ENCODE measurements at regions not wholly inside any gene's neighbourhood (a gene's known extent, or its start where the extent isn't known, plus 50 kb on each side); places are given as distances from the start of the nearest gene placed in this dataset.

GRCh38 chr14:61120576-61120975 is 139.5 kb downstream of the SLC38A6 start:
- TF ChIP-seq FOXP2 (optimal IDR thresholded peaks at IDR 0.05; ENCODE audit: borderline replicate concordance, extremely low read depth, extremely low read length, insufficient read depth) (no peak), TAF1 (IDR thresholded peaks at IDR 0.05; ENCODE audit: borderline replicate concordance, insufficient read depth, low read length) (no peak), POLR2AphosphoS5 (IDR thresholded peaks at IDR 0.05; ENCODE audit: low read depth, low read length) (no peak), REST (IDR thresholded peaks at IDR 0.05; ENCODE audit: insufficient read depth in 1 of 2, low read depth in 2 of 2, low read length in 2 of 2) (no peak), SIN3A (IDR thresholded peaks at IDR 0.05; ENCODE audit: borderline replicate concordance, insufficient read depth, low read length) (no peak)

- no peak for TF ChIP-seq REST (IDR thresholded peaks at IDR 0.05; ENCODE audit: insufficient read depth in 1 of 2, low read depth in 2 of 2, low read length in 2 of 2)
- no peak for TF ChIP-seq TAF1 (IDR thresholded peaks at IDR 0.05; ENCODE audit: borderline replicate concordance, insufficient read depth, low read length)
- TF ChIP-seq FOXP2 (optimal IDR thresholded peaks at IDR 0.05; ENCODE audit: borderline replicate concordance, extremely low read depth, extremely low read length, insufficient read depth): no peak
- TF ChIP-seq POLR2AphosphoS5 (IDR thresholded peaks at IDR 0.05; ENCODE audit: low read depth, low read length): no peak
- no peak for TF ChIP-seq SIN3A (IDR thresholded peaks at IDR 0.05; ENCODE audit: borderline replicate concordance, insufficient read depth, low read length)
Observed at GRCh38 chr14:61119006-61119405, 138.0 kb downstream of the SLC38A6 start.

GRCh38 chr14:61116369-61116768 is 135.3 kb downstream of the SLC38A6 start:
- TF ChIP-seq TAF1 (IDR thresholded peaks at IDR 0.05; ENCODE audit: borderline replicate concordance, insufficient read depth, low read length): no peak
- no peak for TF ChIP-seq POLR2AphosphoS5 (IDR thresholded peaks at IDR 0.05; ENCODE audit: low read depth, low read length)
- no peak for TF ChIP-seq REST (IDR thresholded peaks at IDR 0.05; ENCODE audit: insufficient read depth in 1 of 2, low read depth in 2 of 2, low read length in 2 of 2)
- no peak for TF ChIP-seq SIN3A (IDR thresholded peaks at IDR 0.05; ENCODE audit: borderline replicate concordance, insufficient read depth, low read length)
- TF ChIP-seq FOXP2 (optimal IDR thresholded peaks at IDR 0.05; ENCODE audit: borderline replicate concordance, extremely low read depth, extremely low read length, insufficient read depth): no peak

- TF ChIP-seq POLR2AphosphoS5 (IDR thresholded peaks at IDR 0.05; ENCODE audit: low read depth, low read length) (no peak), FOXP2 (optimal IDR thresholded peaks at IDR 0.05; ENCODE audit: borderline replicate concordance, extremely low read depth, extremely low read length, insufficient read depth) (no peak), TAF1 (IDR thresholded peaks at IDR 0.05; ENCODE audit: borderline replicate concordance, insufficient read depth, low read length) (no peak), SIN3A (IDR thresholded peaks at IDR 0.05; ENCODE audit: borderline replicate concordance, insufficient read depth, low read length) (no peak), REST (IDR thresholded peaks at IDR 0.05; ENCODE audit: insufficient read depth in 1 of 2, low read depth in 2 of 2, low read length in 2 of 2) (no peak)
Observed at GRCh38 chr14:61113561-61114225, 132.6 kb downstream of the SLC38A6 start.

Measured in PFSK-1 (cell line).